NCI-H82 (cell line): ENCODE measurements at regions not wholly inside any gene's neighbourhood (a gene's known extent, or its start where the extent isn't known, plus 50 kb on each side); places are given as distances from the start of the nearest gene placed in this dataset.
A peak's percentile ranks its signal among the peaks of the same experiment; 100 is the strongest.

Source experiments
- DNase-seq: peaks from one replicate; lab custom pipeline; 2025; lab: John Stamatoyannopoulos, UW

DNA sequence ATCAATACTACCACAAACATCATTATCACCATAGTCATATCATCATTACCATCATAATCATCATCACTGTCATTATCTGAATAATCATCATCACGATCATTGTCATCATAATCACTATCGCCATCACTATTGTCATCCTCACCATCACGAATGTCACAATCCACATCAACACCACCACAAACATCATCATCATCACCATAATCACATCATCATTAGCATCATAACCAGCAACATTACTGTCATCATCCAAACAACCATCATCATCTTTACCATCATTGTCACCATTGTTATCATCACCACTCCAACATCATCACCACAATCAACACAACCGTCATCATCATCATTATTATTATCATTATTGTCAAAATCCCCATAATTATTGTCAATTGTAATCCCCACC is 61.2 kb downstream of the MBD3L1 start:
- DNase-seq: no peak

DNA sequence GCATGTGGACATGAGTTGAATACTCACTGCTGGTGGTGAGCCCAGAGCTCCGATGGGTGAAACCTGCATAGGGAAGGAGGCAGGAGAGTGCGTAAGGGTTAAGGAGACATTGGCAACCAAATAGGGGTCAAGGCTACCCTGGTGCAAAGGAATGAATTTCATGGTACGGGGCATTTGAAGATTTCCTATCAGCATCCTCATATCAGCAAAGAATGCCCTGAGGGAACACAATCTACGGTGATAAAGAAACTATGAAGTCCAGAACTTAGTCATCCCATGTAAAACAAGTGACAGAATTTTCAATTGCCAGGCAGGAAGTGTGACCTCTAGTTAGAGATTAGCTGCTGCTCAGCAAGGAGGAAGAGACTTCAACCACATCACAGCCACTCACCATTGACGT is 64.9 kb downstream of the MBD3L1 start:
- no peak for DNase-seq

DNA sequence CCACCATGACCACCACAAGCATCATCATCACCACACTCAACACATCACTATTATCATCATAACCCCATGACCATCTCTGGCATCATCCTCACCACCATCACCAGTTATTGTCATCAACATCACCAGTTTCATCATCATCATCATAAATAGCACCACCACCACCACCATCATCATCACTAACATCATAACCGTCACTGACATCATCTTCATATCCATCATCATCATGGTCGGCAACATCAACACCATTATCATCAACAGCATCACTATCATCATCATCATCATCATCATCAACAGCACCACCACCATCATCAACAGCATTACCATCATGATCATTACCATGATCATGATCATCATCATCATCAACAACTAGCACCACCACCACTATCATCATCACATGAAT is 67.2 kb downstream of the MBD3L1 start:
- DNase-seq: no peak

DNA sequence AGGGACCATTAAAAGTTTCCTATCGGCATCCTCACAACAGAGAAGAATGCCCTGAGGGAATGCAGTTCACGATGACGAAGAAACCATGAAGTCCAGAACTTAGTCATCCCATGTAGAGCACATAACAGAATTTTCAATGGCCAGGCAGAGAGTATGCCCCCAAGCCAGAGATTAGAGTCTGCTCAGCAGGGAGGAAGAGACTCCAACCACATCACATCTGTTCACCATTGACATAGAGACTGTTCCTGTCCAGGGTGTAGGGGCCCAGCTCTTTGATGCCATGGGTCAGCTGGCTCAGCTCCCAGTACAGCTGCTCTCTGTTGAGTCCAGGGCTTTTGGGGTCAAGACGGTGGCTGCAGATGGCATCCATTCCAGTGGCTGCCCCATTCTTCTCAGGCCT is 68.2 kb downstream of the MBD3L1 start:
- DNase-seq: no peak

DNA sequence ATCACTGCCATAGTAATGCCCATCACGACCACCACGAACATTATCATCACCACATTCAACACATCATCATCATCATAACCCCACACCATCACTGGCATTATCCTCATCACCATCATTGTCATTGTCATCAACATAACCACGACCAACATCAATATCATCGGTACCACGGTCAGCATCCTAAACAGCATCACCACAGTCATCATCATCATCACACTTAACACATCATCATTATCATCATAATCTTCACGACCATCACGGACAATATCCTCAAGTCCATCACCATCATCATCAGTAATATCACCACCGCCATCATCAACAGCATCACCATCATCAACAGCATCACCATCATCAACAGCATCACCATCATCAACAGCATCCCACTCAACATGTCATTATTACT is 70.3 kb downstream of the MBD3L1 start:
- no peak for DNase-seq

DNA sequence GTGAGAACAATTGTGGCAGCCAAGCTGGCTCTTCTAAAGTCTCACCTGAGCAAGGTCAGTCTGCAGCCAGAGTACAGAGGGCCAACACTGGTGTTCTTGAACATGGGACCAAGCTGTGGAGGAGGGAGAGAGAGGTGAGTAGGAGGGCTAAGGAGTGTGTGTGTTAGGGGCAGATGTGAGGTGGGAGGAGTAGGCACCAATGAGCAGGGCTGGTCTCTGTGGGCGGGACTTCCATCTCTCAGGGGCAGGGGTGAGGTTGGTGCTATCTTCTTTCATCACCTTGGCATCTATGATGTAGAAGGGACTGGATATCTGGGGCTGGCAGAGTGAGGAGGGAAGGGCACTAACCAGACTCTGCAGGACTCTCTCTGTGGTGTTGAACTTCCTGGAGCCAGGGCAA is 72.4 kb downstream of the MBD3L1 start:
- no peak for DNase-seq

DNA sequence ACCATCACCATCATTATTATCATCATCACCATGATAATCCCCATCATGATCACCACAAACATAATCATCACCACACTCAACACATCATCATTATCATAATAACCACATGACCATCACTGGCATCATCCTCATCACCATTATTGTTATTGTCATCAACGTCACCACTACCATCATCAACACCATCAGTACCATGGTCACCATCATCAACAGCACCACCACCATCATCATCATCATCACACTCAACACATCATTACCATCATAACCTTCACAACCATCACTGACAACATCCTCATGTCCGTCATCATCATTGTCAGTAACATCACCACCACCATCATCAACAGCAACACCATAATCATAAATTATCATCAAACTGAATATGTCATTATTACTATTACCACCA is 73.2 kb downstream of the MBD3L1 start:
- DNase-seq: no peak

DNA sequence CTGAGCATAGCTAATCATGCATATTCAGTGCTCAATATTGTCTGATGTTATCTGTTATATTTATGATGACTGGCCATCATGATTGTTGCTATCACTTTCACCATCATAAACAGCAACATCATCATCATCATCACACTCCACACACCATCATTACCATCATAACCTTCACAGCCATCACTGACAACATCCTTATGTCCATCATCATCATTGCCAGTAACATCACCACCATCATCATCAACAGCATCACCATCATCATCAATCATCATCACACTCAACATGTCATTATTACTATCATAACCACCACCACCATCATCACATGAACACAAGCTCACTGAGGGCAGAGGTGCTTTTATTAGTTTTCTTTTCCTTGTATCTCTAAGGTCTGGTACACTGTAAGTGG is 75.9 kb downstream of the MBD3L1 start:
- no peak for DNase-seq

DNA sequence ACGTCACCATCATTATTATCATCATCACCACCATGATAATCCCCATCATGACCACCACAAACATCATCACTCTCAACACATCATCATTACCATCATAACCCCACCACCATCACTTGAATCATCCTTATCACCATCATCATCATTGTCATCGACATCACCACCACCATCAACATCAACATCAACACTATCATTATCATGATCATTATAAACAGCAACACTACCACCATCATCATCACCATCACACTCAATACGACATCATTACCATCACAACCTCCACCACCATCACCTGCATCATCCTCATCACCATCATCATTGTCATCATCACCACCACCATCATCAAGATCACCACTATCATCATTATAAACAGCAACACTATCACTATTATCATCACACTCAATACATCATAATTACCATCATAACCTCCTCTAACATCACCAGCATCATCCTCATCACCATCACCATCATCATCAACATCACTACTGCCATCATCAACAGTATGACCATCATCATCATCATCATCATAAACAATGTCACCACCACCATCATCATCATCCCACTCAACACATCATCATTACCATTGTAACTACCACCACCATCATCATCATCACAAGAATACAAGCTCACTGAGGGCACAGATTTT is 78.7 kb downstream of the MBD3L1 start:
- DNase-seq: no peak

DNA sequence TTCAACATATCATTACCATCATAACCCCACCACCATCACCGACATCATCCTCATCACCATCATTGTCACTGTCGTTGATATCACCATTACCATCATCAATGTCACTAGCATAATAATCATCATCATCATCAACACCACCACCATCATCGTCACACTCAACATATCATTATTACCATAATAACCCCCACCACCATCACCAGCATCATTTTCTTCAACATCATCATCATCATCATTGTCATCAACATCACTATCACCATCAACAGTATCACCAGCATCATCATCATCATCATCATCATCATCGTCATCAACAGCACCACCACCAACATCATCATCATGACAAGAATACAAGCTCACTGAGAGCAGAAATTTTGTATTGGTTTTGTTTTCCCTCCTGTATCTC is 83.8 kb downstream of the MBD3L1 start:
- DNase-seq: no peak

DNA sequence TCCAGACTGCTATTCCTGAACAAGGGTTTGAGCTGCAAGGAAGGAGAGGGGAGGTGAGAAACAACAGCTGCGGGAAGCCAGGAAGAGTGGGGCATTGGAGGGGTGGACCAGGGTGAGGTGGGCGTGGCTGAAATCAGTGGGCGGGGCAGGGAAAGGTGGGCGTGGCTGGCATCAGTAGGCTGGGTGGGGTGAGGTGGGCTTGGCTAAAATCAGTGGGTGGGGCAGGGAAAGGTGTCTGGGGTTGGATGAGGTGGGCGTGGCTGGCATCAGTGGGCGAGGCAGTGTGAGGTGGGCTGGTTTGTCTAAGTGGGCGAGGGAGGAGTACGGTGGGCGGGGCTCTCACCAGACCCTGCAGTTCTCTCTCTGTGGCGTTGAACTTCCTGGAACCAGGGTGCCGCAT is 87.6 kb downstream of the MUC16 start:
- DNase-seq: peak; percentile 48

DNA sequence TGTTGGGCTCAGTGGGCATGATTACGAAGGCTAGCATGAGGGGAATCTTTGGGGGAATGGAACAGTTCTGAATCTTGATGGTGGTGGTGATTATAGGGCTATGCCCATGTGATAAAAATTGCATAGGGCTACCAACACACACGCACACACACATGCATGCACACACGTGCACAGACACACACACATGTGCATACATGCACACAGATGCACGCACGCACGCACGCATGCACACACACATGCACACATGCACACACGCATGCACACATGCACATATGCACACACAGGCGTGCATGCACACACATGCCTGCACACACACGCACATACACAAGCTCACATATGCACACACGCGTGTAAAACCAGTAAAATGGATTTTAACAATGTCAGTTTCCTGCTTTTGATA is 85.9 kb downstream of the MUC16 start:
- DNase-seq: no peak

DNA sequence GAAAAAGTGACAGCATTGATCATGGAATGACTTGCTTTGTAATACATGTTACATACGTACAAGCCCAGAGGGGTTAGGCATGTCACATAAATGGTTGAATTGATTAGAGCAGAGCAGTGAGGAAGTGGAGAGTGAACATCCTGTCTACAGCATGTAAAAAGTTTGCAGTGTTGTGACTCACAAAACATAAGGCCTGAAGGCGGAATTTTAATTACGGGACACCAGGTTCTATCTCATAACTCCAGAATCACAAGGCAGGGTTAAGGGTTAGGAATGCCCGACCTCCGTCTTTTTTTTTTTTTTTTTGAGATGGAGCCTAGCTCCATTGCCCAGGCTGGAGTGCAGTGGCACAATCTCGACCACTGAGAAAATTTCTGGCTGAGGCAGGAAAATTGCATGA is 83.9 kb downstream of the MUC16 start:
- no peak for DNase-seq

DNA sequence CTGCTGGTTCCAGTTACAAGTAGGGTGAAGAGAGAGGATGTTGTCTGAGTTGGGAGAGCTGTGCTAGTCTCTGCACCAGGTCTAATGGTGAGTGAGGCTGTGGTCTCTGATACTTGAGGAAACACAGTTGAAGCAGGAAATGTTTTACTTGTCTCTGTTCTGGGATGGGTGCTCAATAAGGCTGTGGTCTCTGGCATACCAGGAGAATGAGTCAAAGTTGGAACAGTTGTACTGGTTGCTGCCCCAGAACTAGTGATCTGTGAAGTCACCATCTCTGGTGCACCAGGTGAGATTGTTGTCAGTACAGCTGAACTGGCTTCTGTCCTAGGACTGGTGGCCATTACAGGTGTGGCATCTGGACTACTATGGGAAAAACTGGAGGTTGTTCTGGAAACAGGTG is 74.7 kb downstream of the MUC16 start:
- no peak for DNase-seq

DNA sequence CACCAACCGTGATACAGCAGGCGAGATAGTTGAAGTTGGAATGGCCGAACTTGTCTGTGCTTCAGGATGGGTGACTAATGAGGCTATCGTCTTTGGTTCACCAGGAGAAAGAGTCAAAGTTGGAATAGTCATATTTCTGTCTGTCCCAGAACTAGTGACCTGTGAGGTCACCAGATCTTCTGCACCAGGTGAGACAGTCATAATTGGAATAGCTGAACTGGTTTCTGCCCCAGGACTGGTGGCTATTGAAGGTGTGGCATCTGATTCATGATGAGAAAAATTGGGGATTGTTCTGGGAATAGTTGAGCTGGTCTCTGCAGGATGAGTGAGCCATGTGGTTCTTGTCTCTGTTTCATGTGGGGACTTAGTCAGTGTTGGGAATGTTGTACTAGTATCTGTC is 71.6 kb downstream of the MUC16 start:
- no peak for DNase-seq
